ENCODE measurements at regions not wholly inside any gene's neighbourhood (a gene's known extent, or its start where the extent isn't known, plus 50 kb on each side); places are given as distances from the start of the nearest gene placed in this dataset.
A peak's percentile ranks its signal among the peaks of the same experiment; 100 is the strongest.

DNA sequence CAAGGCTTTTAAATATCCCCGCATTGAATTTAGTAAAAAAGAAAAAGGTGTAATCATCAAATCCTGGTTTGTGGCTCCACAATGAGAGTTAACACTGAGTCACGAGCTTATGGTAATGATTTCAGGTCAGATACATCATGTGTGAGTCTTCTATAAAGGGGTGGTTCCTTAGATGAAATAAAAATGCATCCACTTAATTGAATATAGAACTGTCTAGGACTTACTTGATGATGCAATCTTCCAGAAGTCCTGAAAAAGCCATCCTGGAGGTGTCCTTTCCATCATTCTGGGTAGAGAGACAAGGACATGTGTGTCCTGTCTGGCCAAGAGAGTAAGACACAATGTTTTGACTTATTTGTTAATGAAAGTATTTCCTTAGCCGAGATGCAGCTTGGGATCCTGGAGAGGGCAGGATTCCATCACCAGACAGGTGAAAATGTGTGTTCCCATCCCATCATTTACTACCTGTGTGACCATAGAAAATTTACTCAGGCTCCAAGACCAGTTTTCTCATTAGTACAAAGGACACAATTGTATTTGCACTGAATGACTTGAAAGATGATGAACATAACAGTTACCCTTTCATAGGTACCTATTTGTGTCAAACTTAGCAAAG is 1539.8 kb upstream of the PIK3C3 start:
- Histone ChIP-seq H3K4me3 (ENCODE audit: low read depth, low read length) (no peak overlapping the region), H3K36me3 (ENCODE audit: control insufficient read depth, insufficient read depth, low read length) (no peaks in the 10 kb centered on the region), H3K27me3 (ENCODE audit: control insufficient read depth, insufficient read depth, low read length) (no peaks in the 10 kb centered on the region)
- TF ChIP-seq, protein P1, sequence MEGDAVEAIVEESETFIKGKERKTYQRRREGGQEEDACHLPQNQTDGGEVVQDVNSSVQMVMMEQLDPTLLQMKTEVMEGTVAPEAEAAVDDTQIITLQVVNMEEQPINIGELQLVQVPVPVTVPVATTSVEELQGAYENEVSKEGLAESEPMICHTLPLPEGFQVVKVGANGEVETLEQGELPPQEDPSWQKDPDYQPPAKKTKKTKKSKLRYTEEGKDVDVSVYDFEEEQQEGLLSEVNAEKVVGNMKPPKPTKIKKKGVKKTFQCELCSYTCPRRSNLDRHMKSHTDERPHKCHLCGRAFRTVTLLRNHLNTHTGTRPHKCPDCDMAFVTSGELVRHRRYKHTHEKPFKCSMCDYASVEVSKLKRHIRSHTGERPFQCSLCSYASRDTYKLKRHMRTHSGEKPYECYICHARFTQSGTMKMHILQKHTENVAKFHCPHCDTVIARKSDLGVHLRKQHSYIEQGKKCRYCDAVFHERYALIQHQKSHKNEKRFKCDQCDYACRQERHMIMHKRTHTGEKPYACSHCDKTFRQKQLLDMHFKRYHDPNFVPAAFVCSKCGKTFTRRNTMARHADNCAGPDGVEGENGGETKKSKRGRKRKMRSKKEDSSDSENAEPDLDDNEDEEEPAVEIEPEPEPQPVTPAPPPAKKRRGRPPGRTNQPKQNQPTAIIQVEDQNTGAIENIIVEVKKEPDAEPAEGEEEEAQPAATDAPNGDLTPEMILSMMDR (IDR thresholded peaks at IDR 0.05; ENCODE audit: insufficient read depth, low read length, severe bottlenecking) = no peak
- no peak for DNase-seq (ENCODE audit: low read depth)
- FAIRE-seq = no peak

- Histone ChIP-seq H3K36me3 (ENCODE audit: control insufficient read depth, insufficient read depth, low read length) (no peaks in the 10 kb centered on the region), H3K27me3 (ENCODE audit: control insufficient read depth, insufficient read depth, low read length) (no peaks in the 10 kb centered on the region), H3K4me3 (ENCODE audit: low read depth, low read length) (no peak overlapping the region)
- FAIRE-seq = no peak
- peak; percentile 77 for DNase-seq (ENCODE audit: low read depth)
- TF ChIP-seq, protein P1 (IDR thresholded peaks at IDR 0.05; ENCODE audit: insufficient read depth, low read length, severe bottlenecking) = no peak
Observed at GRCh38 chr18:40414155-40414754, 1540.8 kb upstream of the PIK3C3 start.

- TF ChIP-seq, protein P1 (IDR thresholded peaks at IDR 0.05; ENCODE audit: insufficient read depth, low read length, severe bottlenecking) = peak; percentile 52
- peak; percentile 81 for FAIRE-seq
- H3K27me3 ChIP-seq (ENCODE audit: control insufficient read depth, insufficient read depth, low read length) = no peaks in the 10 kb centered on the region
- DNase-seq (ENCODE audit: low read depth) = peak; percentile 34
- H3K36me3 ChIP-seq (ENCODE audit: control insufficient read depth, insufficient read depth, low read length) = no peaks in the 10 kb centered on the region
- no peak overlapping the region for H3K4me3 ChIP-seq (ENCODE audit: low read depth, low read length)
Observed at GRCh38 chr18:40413160-40413559, 1541.9 kb upstream of the PIK3C3 start.

- no peak overlapping the region for H3K4me3 ChIP-seq (ENCODE audit: low read depth, low read length)
- no peak for FAIRE-seq
- no peaks in the 10 kb centered on the region for H3K36me3 ChIP-seq (ENCODE audit: control insufficient read depth, insufficient read depth, low read length)
- H3K27me3 ChIP-seq (ENCODE audit: control insufficient read depth, insufficient read depth, low read length) = peaks cover 1% of the 10 kb centered on the region
- no peak for DNase-seq (ENCODE audit: low read depth)
- TF ChIP-seq, protein P1 (IDR thresholded peaks at IDR 0.05; ENCODE audit: insufficient read depth, low read length, severe bottlenecking) = no peak
Observed at GRCh38 chr18:40412410-40412809, 1542.6 kb upstream of the PIK3C3 start.

DNA sequence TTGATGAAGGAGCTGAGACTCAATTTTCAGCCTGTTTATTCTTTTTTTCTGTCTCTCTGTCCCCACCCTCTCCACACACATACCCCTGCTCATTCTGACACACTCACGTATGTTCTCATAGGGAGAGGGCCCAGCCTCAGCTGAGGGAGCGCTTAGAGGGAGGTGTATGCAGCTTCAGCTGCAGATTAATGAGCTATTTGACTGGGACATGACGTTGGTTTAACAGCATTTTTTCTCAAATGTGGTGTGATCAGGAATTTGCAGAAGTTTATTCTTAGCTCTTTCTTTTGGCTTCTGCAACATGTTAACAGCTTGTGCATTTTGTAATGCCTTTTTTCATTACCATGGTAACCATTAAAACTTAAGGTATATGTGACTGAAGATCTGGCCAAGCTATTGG is 1547.1 kb upstream of the PIK3C3 start:
- no peak for DNase-seq (ENCODE audit: low read depth)
- FAIRE-seq = no peak

More for the DNA sequence above, 1547.1 kb upstream of the PIK3C3 start:
- Histone ChIP-seq H3K27me3 (ENCODE audit: control insufficient read depth, insufficient read depth, low read length) (peaks cover 1% of the 10 kb centered on the region), H3K36me3 (ENCODE audit: control insufficient read depth, insufficient read depth, low read length) (no peaks in the 10 kb centered on the region), H3K4me3 (ENCODE audit: low read depth, low read length) (no peak overlapping the region)
- TF ChIP-seq, protein P1 (IDR thresholded peaks at IDR 0.05; ENCODE audit: insufficient read depth, low read length, severe bottlenecking) = no peak

Data from bronchial epithelial cell (primary cell).